GM12864 (cell line): ENCODE measurements at regions not wholly inside any gene's neighbourhood (a gene's known extent, or its start where the extent isn't known, plus 50 kb on each side); places are given as distances from the start of the nearest gene placed in this dataset.

Experiments used
- DNase-seq: peaks from one replicate; pipeline ENCODE4 v3.0.0-alpha.2; 2011; ENCODE audit warnings: low read depth
- H3K4me3 ChIP-seq: 2 replicates; pipeline ENCODE4 v1.5.1; 2011; ENCODE audit warnings: mild to moderate bottlenecking, low read depth, low read length, control low read depth
- TF ChIP-seq, protein P1 (sequence below): IDR thresholded peaks from 2 replicates; pipeline ENCODE4 v1.5.1; 2011; ENCODE audit warnings: low read depth, mild to moderate bottlenecking, moderate library complexity, low read length, control low read depth, inconsistent platforms; ENCODE audit errors: missing control alignments

DNA sequence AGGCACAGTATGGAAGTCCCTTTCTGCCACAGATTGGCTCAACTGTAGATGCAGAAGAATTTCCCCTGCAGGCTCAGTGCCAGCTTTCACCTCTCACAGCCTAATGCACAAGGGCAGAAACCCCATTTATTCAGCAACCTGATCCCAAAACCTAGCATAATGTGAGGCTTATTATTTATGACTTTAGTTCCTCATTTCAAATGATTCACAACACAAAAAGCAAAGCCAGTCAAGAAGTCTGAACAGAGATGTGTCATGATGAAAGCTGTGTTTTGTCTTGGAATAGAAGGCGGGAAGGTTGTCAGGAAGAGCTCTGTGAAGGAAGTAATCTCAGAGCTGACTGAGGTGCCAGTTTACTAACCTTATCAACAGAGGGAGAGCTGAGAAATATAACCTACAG lies 369.7 kb downstream of the LRRC70 start:
- TF ChIP-seq, protein P1, sequence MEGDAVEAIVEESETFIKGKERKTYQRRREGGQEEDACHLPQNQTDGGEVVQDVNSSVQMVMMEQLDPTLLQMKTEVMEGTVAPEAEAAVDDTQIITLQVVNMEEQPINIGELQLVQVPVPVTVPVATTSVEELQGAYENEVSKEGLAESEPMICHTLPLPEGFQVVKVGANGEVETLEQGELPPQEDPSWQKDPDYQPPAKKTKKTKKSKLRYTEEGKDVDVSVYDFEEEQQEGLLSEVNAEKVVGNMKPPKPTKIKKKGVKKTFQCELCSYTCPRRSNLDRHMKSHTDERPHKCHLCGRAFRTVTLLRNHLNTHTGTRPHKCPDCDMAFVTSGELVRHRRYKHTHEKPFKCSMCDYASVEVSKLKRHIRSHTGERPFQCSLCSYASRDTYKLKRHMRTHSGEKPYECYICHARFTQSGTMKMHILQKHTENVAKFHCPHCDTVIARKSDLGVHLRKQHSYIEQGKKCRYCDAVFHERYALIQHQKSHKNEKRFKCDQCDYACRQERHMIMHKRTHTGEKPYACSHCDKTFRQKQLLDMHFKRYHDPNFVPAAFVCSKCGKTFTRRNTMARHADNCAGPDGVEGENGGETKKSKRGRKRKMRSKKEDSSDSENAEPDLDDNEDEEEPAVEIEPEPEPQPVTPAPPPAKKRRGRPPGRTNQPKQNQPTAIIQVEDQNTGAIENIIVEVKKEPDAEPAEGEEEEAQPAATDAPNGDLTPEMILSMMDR, result no peak
- no peak for DNase-seq
- H3K4me3 ChIP-seq, result no peak overlapping the region

DNA sequence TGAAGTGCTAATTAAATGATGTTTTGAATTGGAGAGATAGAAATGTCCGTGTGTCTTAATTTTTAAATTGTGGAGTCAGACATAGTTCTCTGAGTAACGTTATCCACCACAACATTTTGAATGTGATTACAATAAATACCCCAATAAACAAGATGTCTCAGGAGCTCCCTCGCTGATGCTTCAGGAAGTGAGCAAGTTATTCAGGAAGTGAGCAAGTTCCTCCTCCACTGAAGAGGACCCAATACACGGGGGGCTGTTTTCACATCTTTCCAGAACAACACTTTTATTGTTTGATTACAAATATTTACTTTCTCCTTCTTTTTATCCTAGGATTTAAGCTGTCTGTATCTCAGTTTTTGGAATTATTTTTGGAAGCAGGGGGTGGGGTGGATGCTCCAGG lies 363.8 kb downstream of the LRRC70 start:
- no peak for DNase-seq
- TF ChIP-seq, protein P1, result no peak
- H3K4me3 ChIP-seq, result no peak overlapping the region

DNA sequence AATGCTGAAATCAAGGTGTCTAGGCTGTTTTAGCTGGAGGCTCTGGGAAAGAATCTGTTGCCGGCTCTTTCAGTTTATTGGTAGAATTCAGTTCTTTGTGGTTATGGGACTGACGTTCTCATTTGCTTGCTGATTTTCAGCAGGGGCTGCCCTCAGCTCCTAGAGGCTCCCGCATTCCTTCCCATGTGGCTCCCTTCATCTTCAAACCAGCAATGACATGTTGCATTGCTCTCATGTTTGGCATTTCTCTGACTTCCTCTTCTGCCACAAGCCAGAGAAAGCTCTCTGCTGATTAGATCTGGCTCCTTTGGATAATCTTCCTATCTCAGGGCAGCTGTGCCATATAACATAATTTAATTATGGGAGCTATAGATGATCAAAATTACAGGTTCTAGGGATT lies 360.3 kb downstream of the LRRC70 start:
- DNase-seq, result no peak
- TF ChIP-seq, protein P1, result no peak
- H3K4me3 ChIP-seq, result no peak overlapping the region

DNA sequence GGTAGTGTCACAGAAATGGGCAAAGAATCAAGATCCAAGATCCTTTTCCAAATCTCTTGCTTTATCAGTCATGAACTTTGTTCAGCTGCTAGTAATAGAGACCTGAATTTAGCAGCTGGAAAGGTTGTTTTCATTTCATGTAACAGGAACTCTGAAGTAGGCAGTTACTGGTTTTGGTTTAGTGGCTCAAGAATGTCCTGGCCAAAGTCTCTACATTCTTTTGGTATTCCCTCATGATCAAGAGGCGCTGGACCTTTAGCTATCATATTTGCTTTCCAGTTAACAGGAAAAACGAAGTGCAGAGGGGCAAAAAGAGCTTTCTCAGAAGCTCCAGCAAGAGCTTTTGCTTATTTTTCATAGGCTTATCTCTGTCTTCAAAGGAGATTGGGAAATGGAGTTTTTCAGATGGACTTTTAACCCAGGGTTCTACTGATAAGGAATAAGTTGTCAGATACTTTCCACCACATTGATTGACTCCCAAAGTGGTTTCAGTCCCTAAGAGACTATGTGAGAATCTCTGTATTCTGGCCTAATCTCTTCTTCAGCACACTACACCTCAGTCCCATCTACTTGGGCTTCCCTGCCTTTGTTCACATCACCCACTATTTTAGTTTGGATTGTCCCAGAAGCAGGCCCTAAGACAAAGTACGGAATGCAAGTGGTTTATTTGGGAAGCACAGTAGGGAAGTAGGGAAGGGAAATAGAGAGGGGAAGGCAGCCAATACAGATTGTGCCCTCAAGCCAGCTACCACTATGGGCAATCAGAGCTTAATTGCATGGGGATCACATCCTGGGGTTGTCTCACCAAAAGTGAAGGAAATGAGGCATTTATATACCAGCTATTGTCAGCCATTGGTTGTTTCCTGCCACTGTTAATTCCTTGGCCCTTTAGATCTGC lies 359.3 kb downstream of the LRRC70 start:
- DNase-seq, result no peak
- TF ChIP-seq, protein P1, result no peak
- no peak overlapping the region for H3K4me3 ChIP-seq

DNA sequence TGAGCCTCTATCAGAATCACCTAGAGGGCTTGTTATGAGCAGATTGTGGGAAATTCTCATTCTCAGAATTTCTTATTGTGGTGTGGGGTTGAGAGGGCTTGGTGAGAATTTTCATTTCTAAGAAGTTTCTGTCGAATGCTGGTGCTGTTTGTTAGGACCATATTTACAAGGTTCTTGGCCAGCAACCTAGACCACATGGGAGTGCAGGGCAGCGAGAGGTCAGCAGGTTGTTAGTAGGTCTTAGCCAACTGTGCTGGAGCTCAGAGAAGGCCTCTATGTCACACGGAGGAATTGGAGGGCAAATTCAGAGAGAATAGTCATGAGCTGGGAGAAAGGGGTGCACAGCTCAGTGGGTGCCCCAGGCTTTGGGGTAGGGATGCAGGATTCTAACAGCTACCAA lies 357.0 kb downstream of the LRRC70 start:
- DNase-seq, result no peak
- no peak overlapping the region for H3K4me3 ChIP-seq
- TF ChIP-seq, protein P1, result no peak

DNA sequence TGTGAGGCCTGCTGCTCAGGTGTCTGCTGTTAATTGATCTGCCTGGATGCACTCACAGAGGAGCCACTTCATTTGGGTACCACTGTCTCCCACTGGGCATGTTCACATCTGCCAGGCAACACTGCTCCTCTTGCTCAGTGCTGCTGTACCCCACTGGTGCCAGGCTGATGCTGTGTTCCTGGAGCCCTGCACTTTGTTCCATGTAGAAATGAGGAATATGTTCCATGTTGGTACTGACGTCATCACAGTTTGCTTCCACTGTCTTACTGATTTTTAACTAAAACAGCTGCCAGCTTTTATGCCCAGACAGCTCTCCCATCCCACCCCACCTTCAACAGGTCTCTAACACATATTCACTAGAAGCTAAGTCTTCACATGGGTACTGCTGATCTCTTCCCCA lies 355.7 kb downstream of the LRRC70 start:
- no peak overlapping the region for H3K4me3 ChIP-seq
- DNase-seq, result no peak
- TF ChIP-seq, protein P1, result no peak

DNA sequence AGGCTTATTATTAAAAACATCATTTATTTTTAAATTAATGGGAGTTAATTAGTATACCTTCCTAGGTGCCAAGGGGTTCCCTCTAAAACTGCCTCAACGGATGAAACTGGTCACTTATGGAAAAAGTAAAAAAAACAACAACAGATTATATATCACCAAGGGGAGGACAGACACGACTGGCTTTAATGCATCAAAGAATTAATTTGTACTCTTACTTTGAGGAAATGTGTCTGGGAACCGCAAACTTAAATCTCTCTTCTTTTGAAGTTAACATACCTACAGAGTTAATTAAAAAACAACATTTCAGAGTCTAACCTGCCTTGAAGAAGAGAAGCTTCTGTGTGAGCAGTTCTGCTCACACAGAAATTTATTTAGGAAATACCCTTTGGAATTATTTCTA lies 354.6 kb downstream of the LRRC70 start:
- H3K4me3 ChIP-seq, result no peak overlapping the region
- DNase-seq, result no peak
- TF ChIP-seq, protein P1, result no peak
